GM21528 (cell line): ENCODE measurements at regions not wholly inside any gene's neighbourhood (a gene's known extent, or its start where the extent isn't known, plus 50 kb on each side); places are given as distances from the start of the nearest gene placed in this dataset.
"Not testable (repeated sequence)": the region's sequence is repeated elsewhere in the genome, so short reads cannot be mapped to it uniquely, and the experiment has no call there.

ENCODE experiments used
- ATAC-seq: cut with Tn5 transposase; IDR thresholded peaks from one replicate; pipeline ENCODE4 v1.9.1; 2021; ENCODE audit warnings: mild to moderate bottlenecking, moderate library complexity; ENCODE audit not compliant: unreplicated experiment, low FRiP score

- no peak for ATAC-seq
These were observed 487.3 kb downstream of the AJAP1 start for GRCh38 chr1:5141750-5142149.

GRCh38 chr1:5140962-5141361 lies 486.6 kb downstream of the AJAP1 start:
- no peak for ATAC-seq

DNA sequence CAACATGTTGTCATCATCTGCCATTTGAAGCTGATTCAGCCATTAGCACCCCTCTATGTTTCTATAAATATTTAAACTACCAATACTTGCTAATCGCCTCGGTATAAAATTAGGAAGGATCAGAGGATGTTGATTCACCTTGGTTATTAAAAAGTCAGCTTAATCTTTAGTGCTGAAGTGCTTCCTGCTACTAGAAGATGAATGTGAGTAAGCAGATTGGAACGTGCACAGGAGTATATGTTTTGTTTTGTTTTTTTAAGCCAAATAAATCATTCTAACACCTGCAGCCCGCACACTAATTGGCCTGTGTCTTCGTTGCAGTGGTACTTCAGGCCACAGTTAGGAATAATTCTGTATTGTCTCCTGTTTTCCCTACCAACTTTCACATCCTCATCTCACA lies 485.7 kb downstream of the AJAP1 start:
- no peak for ATAC-seq

- ATAC-seq: no peak
These were observed 475.4 kb downstream of the AJAP1 start for GRCh38 chr1:5129746-5130355.

DNA sequence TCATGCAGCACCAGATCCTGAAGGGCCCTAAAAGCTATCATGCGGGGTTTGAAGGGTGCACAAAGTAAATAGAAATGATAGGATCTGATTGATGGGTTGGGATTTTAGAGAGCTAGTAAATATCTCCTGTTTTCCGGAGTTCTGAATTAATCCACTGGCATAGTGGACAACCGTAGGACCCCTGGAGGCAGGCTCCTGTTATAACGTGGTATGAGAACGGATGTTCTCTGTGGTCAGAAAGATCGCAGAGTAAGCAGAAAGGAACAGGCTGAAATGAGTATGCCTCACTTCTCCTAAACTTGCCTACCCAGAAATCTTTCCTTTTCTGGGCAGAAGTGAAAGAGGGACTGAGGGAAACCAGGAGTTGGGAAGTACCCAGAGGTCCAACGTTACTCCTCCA lies 470.8 kb downstream of the AJAP1 start:
- ATAC-seq: no peak

DNA sequence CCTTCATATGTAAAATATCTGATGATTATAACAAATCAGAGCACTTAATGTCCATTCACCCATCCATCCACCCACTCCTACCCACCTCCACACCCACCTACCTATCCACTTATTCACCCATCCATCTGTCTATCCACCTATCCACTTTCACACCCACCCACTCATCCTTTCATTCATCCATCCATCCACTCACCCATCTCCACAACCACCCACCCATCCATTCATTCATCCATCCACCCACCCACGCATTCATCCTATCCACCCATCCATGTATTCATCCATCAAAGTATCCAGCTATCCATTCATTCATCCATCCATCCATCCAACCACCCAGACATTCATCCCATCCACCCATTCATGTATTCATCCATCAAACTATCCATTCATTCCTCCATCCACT lies 466.1 kb downstream of the AJAP1 start:
- no peak for ATAC-seq

GRCh38 chr1:5119366-5120234 lies 465.2 kb downstream of the AJAP1 start:
- no peak for ATAC-seq

DNA sequence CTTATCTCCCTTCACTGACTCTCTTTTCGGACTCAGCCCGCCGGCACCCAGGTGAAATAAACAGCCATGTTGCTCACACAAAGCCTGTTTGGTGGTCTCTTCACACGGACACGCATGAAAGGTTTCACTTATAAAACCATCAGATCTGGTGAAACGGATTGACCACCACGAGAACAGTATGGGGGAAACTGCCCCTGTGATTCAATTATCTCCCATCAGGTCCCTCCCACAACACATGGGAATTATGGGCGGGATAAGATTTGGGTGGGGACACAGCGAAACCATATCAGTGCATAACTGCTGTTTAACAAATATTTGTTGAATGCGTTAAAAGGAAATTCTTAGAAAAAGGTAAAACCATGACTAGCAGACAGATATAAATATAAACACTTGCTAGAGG lies 464.4 kb downstream of the AJAP1 start:
- not testable (repeated sequence) for ATAC-seq

- not testable (repeated sequence) for ATAC-seq
These were observed 463.9 kb downstream of the AJAP1 start for GRCh38 chr1:5118292-5118691.

- ATAC-seq: no peak
These were observed 457.2 kb downstream of the AJAP1 start for GRCh38 chr1:5111581-5111980.

GRCh38 chr1:5110508-5110907 lies 456.1 kb downstream of the AJAP1 start:
- no peak for ATAC-seq

GRCh38 chr1:5109633-5110032 lies 455.2 kb downstream of the AJAP1 start:
- ATAC-seq: no peak

DNA sequence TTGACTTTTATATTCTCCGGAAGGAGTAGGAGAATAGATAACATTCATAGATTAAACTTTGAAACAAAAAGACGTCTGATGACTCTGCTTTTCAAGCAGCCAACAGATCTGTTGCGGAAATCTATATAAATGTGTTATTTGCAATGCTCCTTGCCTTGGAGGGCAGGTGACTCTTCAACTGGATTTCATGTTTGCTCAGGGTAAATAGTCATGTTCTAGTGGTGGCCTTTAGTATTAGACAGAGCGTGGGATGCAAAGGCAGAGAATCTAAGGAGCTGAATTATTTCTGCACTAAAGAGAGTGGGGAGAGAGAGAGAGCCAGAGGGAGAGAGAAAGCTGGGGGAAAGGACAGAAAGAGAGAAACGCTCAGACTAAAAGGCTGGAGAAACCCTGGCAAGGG lies 454.3 kb downstream of the AJAP1 start:
- no peak for ATAC-seq

- no peak for ATAC-seq
These were observed 451.3 kb downstream of the AJAP1 start for GRCh38 chr1:5105744-5106143.

- ATAC-seq: no peak
These were observed 445.1 kb downstream of the AJAP1 start for GRCh38 chr1:5099558-5099957.

DNA sequence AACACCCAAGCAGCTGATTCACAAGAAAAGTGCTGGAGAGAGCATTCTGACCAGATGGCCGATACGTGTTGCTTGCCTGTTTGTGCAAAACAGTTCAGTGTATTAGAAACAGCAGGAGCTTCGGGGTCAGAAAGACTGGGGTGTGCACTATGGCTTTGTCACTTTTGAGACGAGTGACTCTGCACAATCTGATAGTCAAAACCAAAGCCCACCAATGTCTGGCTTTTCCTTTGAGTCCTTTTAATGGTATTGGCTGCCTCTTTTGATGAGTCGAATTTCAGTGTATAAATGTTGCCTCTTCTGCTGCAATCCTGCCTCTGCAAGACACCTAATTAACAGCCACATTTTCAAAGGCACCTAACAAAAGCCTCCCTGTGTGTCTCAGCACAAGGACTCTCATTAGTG lies 444.6 kb downstream of the AJAP1 start:
- ATAC-seq: no peak

DNA sequence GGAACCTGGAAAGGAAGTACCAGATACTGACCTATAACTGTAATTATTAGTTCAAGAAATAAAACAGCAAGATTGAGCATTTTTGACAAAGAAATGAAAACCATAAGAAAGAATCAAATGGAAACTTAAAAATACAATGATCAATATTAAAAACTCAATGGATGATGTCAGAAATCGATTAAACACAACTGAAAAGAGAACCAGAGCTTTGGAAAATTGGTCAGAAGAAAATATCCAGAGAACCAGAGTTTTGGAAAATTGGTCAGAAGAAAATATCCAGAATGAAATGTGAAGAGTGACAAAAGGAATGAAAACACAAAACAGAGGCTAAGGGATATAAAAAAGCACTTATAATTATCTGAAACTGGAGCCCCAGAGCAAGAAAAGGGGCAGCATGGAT lies 438.6 kb downstream of the AJAP1 start:
- no peak for ATAC-seq

- ATAC-seq: no peak
These were observed 430.3 kb downstream of the AJAP1 start for GRCh38 chr1:5084676-5085075.

- ATAC-seq: no peak
These were observed 412.8 kb downstream of the AJAP1 start for GRCh38 chr1:5067246-5067645.

DNA sequence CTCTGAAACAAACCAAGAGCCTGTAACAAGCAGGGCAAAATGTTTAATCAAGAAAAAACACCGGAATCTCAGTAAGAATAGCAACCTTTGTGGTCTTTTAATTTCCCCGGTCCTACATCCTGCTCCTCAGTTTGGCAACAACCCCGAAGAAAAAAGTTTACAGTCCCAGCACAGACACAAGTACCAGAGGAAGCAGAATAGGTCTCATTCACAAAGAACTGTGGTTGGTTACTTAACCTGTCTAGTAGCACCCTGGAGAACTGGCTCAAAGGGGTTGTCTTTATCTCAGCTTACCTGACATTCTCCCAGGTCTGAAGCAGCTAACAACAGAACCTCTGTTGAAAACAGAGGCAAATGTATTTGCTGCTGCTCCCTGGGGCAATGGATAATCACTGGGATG lies 399.3 kb downstream of the AJAP1 start:
- ATAC-seq: no peak

- no peak for ATAC-seq
These were observed 374.7 kb downstream of the AJAP1 start for GRCh38 chr1:5029136-5029535.

DNA sequence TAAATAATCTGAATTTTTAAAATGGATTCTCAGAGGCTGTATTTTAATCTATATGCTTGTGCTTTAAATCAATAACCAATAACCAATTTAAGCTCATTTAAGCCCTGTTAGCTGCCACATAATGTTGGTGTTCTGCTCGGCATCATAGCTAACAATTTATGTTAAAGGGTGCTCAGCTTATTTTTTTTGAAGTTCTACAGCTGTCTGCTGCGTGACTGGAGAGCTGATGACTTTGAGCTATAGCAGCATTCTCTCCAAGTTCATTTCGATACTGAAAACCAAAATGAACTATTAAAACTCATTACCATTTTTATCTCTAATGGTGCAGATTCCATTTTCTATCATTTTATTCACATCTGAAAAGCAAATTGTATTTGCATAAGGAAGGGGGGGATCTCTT lies 357.8 kb downstream of the AJAP1 start:
- ATAC-seq: no peak
